ENCODE measurements at regions not wholly inside any gene's neighbourhood (a gene's known extent, or its start where the extent isn't known, plus 50 kb on each side); places are given as distances from the start of the nearest gene placed in this dataset.

GRCh38 chr7:81162771-81163525 is 244.1 kb upstream of the SEMA3C start:
- no peak overlapping the region for H3K9ac ChIP-seq (ENCODE audit: control insufficient read depth, extremely low read depth, insufficient read depth, low read length)
- dilution Hi-C loops (cut with MboI; ENCODE audit: extremely low pct_ligation_motif_present, low sequenced_read_pairs), result no loop called here
- no peaks in the 10 kb centered on the region for H3K4me1 ChIP-seq (ENCODE audit: control insufficient read depth, extremely low read depth, insufficient read depth, low read length)

GRCh38 chr7:81162234-81162633 is 243.4 kb upstream of the SEMA3C start:
- Histone ChIP-seq H2AFZ (ENCODE audit: control insufficient read depth, low read length) (no peak overlapping the region), H3K27me3 (ENCODE audit: control insufficient read depth, extremely low read depth, insufficient read depth, low read length) (no peaks in the 10 kb centered on the region), H3K36me3 (ENCODE audit: control insufficient read depth in 2 of 2, extremely low read depth in 1 of 2, insufficient read depth in 2 of 2, low read length in 2 of 2) (no peaks in the 10 kb centered on the region), H3K9me3 (ENCODE audit: control insufficient read depth, low read depth, low read length) (no peaks in the 10 kb centered on the region), H3K4me2 (ENCODE audit: control insufficient read depth, extremely low read depth, insufficient read depth, low read depth, low read length) (no peak overlapping the region), H3K4me3 (ENCODE audit: control insufficient read depth in 2 of 3, extremely low read depth in 1 of 3, insufficient read depth in 2 of 3, low read depth in 1 of 3, low read length in 3 of 3) (no peak overlapping the region), H3K9me1 (ENCODE audit: control insufficient read depth, extremely low read depth, insufficient read depth, low read length) (no peaks in the 10 kb centered on the region), H3K79me2 (ENCODE audit: control insufficient read depth, insufficient read depth, low read length) (no peaks in the 10 kb centered on the region), H4K20me1 (ENCODE audit: control insufficient read depth, extremely low read depth, insufficient read depth, low read length) (no peaks in the 10 kb centered on the region), H3K4me1 (ENCODE audit: control insufficient read depth, extremely low read depth, insufficient read depth, low read length) (no peaks in the 10 kb centered on the region), H3K27ac (ENCODE audit: control insufficient read depth, insufficient read depth, low read length) (no peak overlapping the region), H3K9ac (ENCODE audit: control insufficient read depth, extremely low read depth, insufficient read depth, low read length) (no peak overlapping the region)
- FAIRE-seq, result no peak
- TF ChIP-seq CTCF (optimal IDR thresholded peaks at IDR 0.05 in 1 of 3, IDR thresholded peaks at IDR 0.05 in 1 of 3, conservative IDR thresholded peaks at IDR 0.05 in 1 of 3; ENCODE audit: extremely low read depth in 1 of 3, insufficient read depth in 2 of 3, low read length in 3 of 3) (no peak), EZH2 (IDR thresholded peaks at IDR 0.05; ENCODE audit: low read length) (no peak)
- no peak for DNase-seq (ENCODE audit: low read depth, low spot score)
- dilution Hi-C loops (cut with MboI; ENCODE audit: extremely low pct_ligation_motif_present, low sequenced_read_pairs), result no loop called here

More at GRCh38 chr7:81162771-81163525, 244.1 kb upstream of the SEMA3C start:
- Histone ChIP-seq H3K79me2 (ENCODE audit: control insufficient read depth, insufficient read depth, low read length) (no peaks in the 10 kb centered on the region), H3K36me3 (ENCODE audit: control insufficient read depth in 2 of 2, extremely low read depth in 1 of 2, insufficient read depth in 2 of 2, low read length in 2 of 2) (no peaks in the 10 kb centered on the region), H3K4me3 (ENCODE audit: control insufficient read depth in 2 of 3, extremely low read depth in 1 of 3, insufficient read depth in 2 of 3, low read depth in 1 of 3, low read length in 3 of 3) (no peak overlapping the region), H4K20me1 (ENCODE audit: control insufficient read depth, extremely low read depth, insufficient read depth, low read length) (no peaks in the 10 kb centered on the region), H2AFZ (ENCODE audit: control insufficient read depth, low read length) (no peak overlapping the region), H3K9me1 (ENCODE audit: control insufficient read depth, extremely low read depth, insufficient read depth, low read length) (no peaks in the 10 kb centered on the region), H3K4me2 (ENCODE audit: control insufficient read depth, extremely low read depth, insufficient read depth, low read depth, low read length) (no peak overlapping the region), H3K9me3 (ENCODE audit: control insufficient read depth, low read depth, low read length) (no peaks in the 10 kb centered on the region), H3K27me3 (ENCODE audit: control insufficient read depth, extremely low read depth, insufficient read depth, low read length) (no peaks in the 10 kb centered on the region), H3K27ac (ENCODE audit: control insufficient read depth, insufficient read depth, low read length) (no peak overlapping the region)
- TF ChIP-seq EZH2 (IDR thresholded peaks at IDR 0.05; ENCODE audit: low read length) (no peak), CTCF (optimal IDR thresholded peaks at IDR 0.05 in 1 of 3, IDR thresholded peaks at IDR 0.05 in 1 of 3, conservative IDR thresholded peaks at IDR 0.05 in 1 of 3; ENCODE audit: extremely low read depth in 1 of 3, insufficient read depth in 2 of 3, low read length in 3 of 3) (no peak)
- FAIRE-seq, result peak; percentile 9
- no peak for DNase-seq (ENCODE audit: low read depth, low spot score)
